Heart left ventricle (tissue), 13 donors: ENCODE measurements at regions not wholly inside any gene's neighbourhood (a gene's known extent, or its start where the extent isn't known, plus 50 kb on each side); places are given as distances from the start of the nearest gene placed in this dataset.

Experiments
- POLR2A ChIP-seq, 2 donors: fragments of 450-650 bp; IDR thresholded peaks; one replicate each; pipeline ENCODE4 v1.6.1; 2017; ENCODE audit warnings: antibody characterized with exemption in 2 of 2, mild to moderate bottlenecking in 2 of 2, moderate library complexity in 2 of 2
- TF ChIP-seq, protein P1 (sequence below), 12 donors: fragments of 200-600 bp; sonication (generic) in 4 of 12; IDR thresholded peaks; one replicate each; pipeline versions ENCODE4 v1.5.0 to v1.8.0; 2018 to 2022; ENCODE audit warnings: antibody characterized with exemption in 12 of 12, mild to moderate bottlenecking in 5 of 12
- donor health status: ischemic (EF 13 %, LVEDD 7.1; RV severe dilation, severe dysfunction).
- donor health status: DM: no; HTN: yes; CAD: no.
- donor health status: DM: no; HTN: no; CAD: no.
- donor health status: ischemic (EF 25% LVEDD 6.9; RV normal size, moderate dysfunction).
- donor health status: ischemic (EF 25% LVEDD 5.7; RV mildly dilated, moderate dysfunction).
- donor health status: ischemic (EF 35%, LVEDD 5.7; RV mildly dilated, moderate dysfunction).
- donor health status: nonischemic (EF 11% LVEDD 7.7; RV severe dilation, severe dysfunction).
- donor health status: DM: yes; HTN: yes; CAD: no.
- donor health status: PGD.
- donor health status: ischemic (EF 29% LVEDD 5.4; RV normal size, mild dysfunction).
- donor health status: nonischemic (EF 23%, LVEDD 6.1; RV moderate dilation, normal function).

DNA sequence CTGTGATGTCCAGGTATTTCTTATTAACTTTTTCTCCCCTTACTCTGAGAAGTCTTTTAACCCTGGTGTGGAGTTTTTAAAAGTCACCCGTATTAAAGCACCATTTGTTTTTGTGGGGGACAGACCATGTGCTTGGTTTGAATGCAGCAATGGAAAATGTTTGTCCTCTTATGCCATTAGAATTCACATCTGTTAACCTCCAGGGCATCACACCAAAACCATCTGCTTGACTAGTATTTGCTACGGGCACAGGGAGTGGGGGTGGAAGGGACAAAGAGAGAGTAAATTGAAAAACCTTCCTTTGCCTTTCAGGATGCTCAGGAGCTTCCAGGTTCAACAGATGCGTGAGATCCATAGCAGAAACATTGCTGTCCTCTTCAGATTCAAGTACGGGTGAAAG is 61.4 kb upstream of the GOLGA8B start:
- TF ChIP-seq, protein P1, sequence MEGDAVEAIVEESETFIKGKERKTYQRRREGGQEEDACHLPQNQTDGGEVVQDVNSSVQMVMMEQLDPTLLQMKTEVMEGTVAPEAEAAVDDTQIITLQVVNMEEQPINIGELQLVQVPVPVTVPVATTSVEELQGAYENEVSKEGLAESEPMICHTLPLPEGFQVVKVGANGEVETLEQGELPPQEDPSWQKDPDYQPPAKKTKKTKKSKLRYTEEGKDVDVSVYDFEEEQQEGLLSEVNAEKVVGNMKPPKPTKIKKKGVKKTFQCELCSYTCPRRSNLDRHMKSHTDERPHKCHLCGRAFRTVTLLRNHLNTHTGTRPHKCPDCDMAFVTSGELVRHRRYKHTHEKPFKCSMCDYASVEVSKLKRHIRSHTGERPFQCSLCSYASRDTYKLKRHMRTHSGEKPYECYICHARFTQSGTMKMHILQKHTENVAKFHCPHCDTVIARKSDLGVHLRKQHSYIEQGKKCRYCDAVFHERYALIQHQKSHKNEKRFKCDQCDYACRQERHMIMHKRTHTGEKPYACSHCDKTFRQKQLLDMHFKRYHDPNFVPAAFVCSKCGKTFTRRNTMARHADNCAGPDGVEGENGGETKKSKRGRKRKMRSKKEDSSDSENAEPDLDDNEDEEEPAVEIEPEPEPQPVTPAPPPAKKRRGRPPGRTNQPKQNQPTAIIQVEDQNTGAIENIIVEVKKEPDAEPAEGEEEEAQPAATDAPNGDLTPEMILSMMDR (IDR thresholded peaks at IDR 0.05), result no peak
- TF ChIP-seq POLR2A (IDR thresholded peaks at IDR 0.05), result no peak
